ENCODE measurements at regions not wholly inside any gene's neighbourhood (a gene's known extent, or its start where the extent isn't known, plus 50 kb on each side); places are given as distances from the start of the nearest gene placed in this dataset.
A peak's percentile ranks its signal among the peaks of the same experiment; 100 is the strongest.
"Not testable (repeated sequence)": the region's sequence is repeated elsewhere in the genome, so short reads cannot be mapped to it uniquely, and the experiment has no call there.

GRCh38 chr2:77578354-77578753 lies 56.2 kb upstream of the LRRTM4 start:
- no peaks in the 10 kb centered on the region for H3K36me3 ChIP-seq (ENCODE audit: control insufficient read depth, insufficient read depth, low read length)
- H3K27ac ChIP-seq (ENCODE audit: low read length) = peak overlapping the region; percentile 55
- H3K4me3 ChIP-seq (ENCODE audit: low read length) = no peak overlapping the region
- peak; percentile 19 to 40 for DNase-seq
- no peaks in the 10 kb centered on the region for H3K9me3 ChIP-seq (ENCODE audit: control insufficient read depth, low read depth, low read length)
- no peaks in the 10 kb centered on the region for H3K4me1 ChIP-seq (ENCODE audit: control insufficient read depth, insufficient read depth, low read length)
- H3K27me3 ChIP-seq (ENCODE audit: control insufficient read depth, insufficient read depth, low read length) = no peaks in the 10 kb centered on the region

- no peak overlapping the region for H3K27ac ChIP-seq (ENCODE audit: low read length)
- no peaks in the 10 kb centered on the region for H3K4me1 ChIP-seq (ENCODE audit: control insufficient read depth, insufficient read depth, low read length)
- no peak overlapping the region for H3K4me3 ChIP-seq (ENCODE audit: low read length)
- no peaks in the 10 kb centered on the region for H3K36me3 ChIP-seq (ENCODE audit: control insufficient read depth, insufficient read depth, low read length)
- H3K9me3 ChIP-seq (ENCODE audit: control insufficient read depth, low read depth, low read length) = no peaks in the 10 kb centered on the region
- DNase-seq = no peak
- WGBS (ENCODE audit: insufficient coverage, low lambda C conversion rate) = no CpG with 5 or more reads among the region's 3 CpGs
- no peaks in the 10 kb centered on the region for H3K27me3 ChIP-seq (ENCODE audit: control insufficient read depth, insufficient read depth, low read length)
Observed at GRCh38 chr2:77579076-77579769, 57.0 kb upstream of the LRRTM4 start.

GRCh38 chr2:77588438-77588837 lies 66.3 kb upstream of the LRRTM4 start:
- Histone ChIP-seq H3K4me3 (ENCODE audit: low read length) (no peak overlapping the region), H3K4me1 (ENCODE audit: control insufficient read depth, insufficient read depth, low read length) (no peaks in the 10 kb centered on the region), H3K27me3 (ENCODE audit: control insufficient read depth, insufficient read depth, low read length) (no peaks in the 10 kb centered on the region), H3K36me3 (ENCODE audit: control insufficient read depth, insufficient read depth, low read length) (no peaks in the 10 kb centered on the region), H3K9me3 (ENCODE audit: control insufficient read depth, low read depth, low read length) (peaks cover 5% of the 10 kb centered on the region), H3K27ac (ENCODE audit: low read length) (no peak overlapping the region)
- no peak for DNase-seq
- WGBS (ENCODE audit: insufficient coverage, low lambda C conversion rate) = no CpG with 5 or more reads among the region's 3 CpGs

GRCh38 chr2:77590298-77590917 lies 68.2 kb upstream of the LRRTM4 start:
- no CpG with 5 or more reads among the region's 29 CpGs for WGBS (ENCODE audit: insufficient coverage, low lambda C conversion rate)
- Histone ChIP-seq H3K4me3 (ENCODE audit: low read length) (no peak overlapping the region), H3K9me3 (ENCODE audit: control insufficient read depth, low read depth, low read length) (peaks cover 5% of the 10 kb centered on the region), H3K27me3 (ENCODE audit: control insufficient read depth, insufficient read depth, low read length) (no peaks in the 10 kb centered on the region), H3K36me3 (ENCODE audit: control insufficient read depth, insufficient read depth, low read length) (no peaks in the 10 kb centered on the region), H3K27ac (ENCODE audit: low read length) (no peak overlapping the region), H3K4me1 (ENCODE audit: control insufficient read depth, insufficient read depth, low read length) (no peaks in the 10 kb centered on the region)
- DNase-seq = no peak

GRCh38 chr2:77592955-77593354 lies 70.8 kb upstream of the LRRTM4 start:
- not testable (repeated sequence) for H3K4me3 ChIP-seq (ENCODE audit: low read length); DNase-seq; H3K27me3 ChIP-seq (ENCODE audit: control insufficient read depth, insufficient read depth, low read length); H3K4me1 ChIP-seq (ENCODE audit: control insufficient read depth, insufficient read depth, low read length); H3K36me3 ChIP-seq (ENCODE audit: control insufficient read depth, insufficient read depth, low read length); H3K27ac ChIP-seq (ENCODE audit: low read length); H3K9me3 ChIP-seq (ENCODE audit: control insufficient read depth, low read depth, low read length)
- no CpG with 5 or more reads among the region's 24 CpGs for WGBS (ENCODE audit: insufficient coverage, low lambda C conversion rate)

GRCh38 chr2:77602771-77603170 lies 80.6 kb upstream of the LRRTM4 start:
- no peak overlapping the region for H3K27ac ChIP-seq (ENCODE audit: low read length)
- DNase-seq = no peak
- no peaks in the 10 kb centered on the region for H3K4me1 ChIP-seq (ENCODE audit: control insufficient read depth, insufficient read depth, low read length)
- no peaks in the 10 kb centered on the region for H3K36me3 ChIP-seq (ENCODE audit: control insufficient read depth, insufficient read depth, low read length)
- WGBS (ENCODE audit: insufficient coverage, low lambda C conversion rate) = 60% methylated on average over 1 of the region's 1 CpG
- H3K27me3 ChIP-seq (ENCODE audit: control insufficient read depth, insufficient read depth, low read length) = no peaks in the 10 kb centered on the region
- H3K9me3 ChIP-seq (ENCODE audit: control insufficient read depth, low read depth, low read length) = no peaks in the 10 kb centered on the region
- no peak overlapping the region for H3K4me3 ChIP-seq (ENCODE audit: low read length)

- Histone ChIP-seq H3K4me1 (ENCODE audit: control insufficient read depth, insufficient read depth, low read length) (no peaks in the 10 kb centered on the region), H3K27me3 (ENCODE audit: control insufficient read depth, insufficient read depth, low read length) (no peaks in the 10 kb centered on the region), H3K4me3 (ENCODE audit: low read length) (no peak overlapping the region), H3K9me3 (ENCODE audit: control insufficient read depth, low read depth, low read length) (no peaks in the 10 kb centered on the region), H3K27ac (ENCODE audit: low read length) (peak overlapping the region; percentile 86), H3K36me3 (ENCODE audit: control insufficient read depth, insufficient read depth, low read length) (no peaks in the 10 kb centered on the region)
- peak; percentile 73 to 85 for DNase-seq
- 25% methylated on average over 1 of the region's 3 CpGs for WGBS (ENCODE audit: insufficient coverage, low lambda C conversion rate)
Observed at GRCh38 chr2:77604953-77605929, 83.1 kb upstream of the LRRTM4 start.

- DNase-seq = no peak
- Histone ChIP-seq H3K27ac (ENCODE audit: low read length) (no peak overlapping the region), H3K4me3 (ENCODE audit: low read length) (no peak overlapping the region), H3K9me3 (ENCODE audit: control insufficient read depth, low read depth, low read length) (no peaks in the 10 kb centered on the region), H3K4me1 (ENCODE audit: control insufficient read depth, insufficient read depth, low read length) (no peaks in the 10 kb centered on the region), H3K36me3 (ENCODE audit: control insufficient read depth, insufficient read depth, low read length) (no peaks in the 10 kb centered on the region), H3K27me3 (ENCODE audit: control insufficient read depth, insufficient read depth, low read length) (no peaks in the 10 kb centered on the region)
Observed at GRCh38 chr2:77608510-77608909, 86.3 kb upstream of the LRRTM4 start.

- 0% methylated on average over 1 of the region's 3 CpGs for WGBS (ENCODE audit: insufficient coverage, low lambda C conversion rate)
- no peak for DNase-seq
Observed at GRCh38 chr2:77629539-77629938, 107.4 kb upstream of the LRRTM4 start.

GRCh38 chr2:77631007-77631406 lies 108.8 kb upstream of the LRRTM4 start:
- Histone ChIP-seq H3K27me3 (ENCODE audit: control insufficient read depth, insufficient read depth, low read length) (no peaks in the 10 kb centered on the region), H3K4me3 (ENCODE audit: low read length) (no peak overlapping the region), H3K27ac (ENCODE audit: low read length) (no peak overlapping the region), H3K4me1 (ENCODE audit: control insufficient read depth, insufficient read depth, low read length) (no peaks in the 10 kb centered on the region), H3K36me3 (ENCODE audit: control insufficient read depth, insufficient read depth, low read length) (no peaks in the 10 kb centered on the region), H3K9me3 (ENCODE audit: control insufficient read depth, low read depth, low read length) (no peaks in the 10 kb centered on the region)
- no peak for DNase-seq

More at GRCh38 chr2:77629539-77629938, 107.4 kb upstream of the LRRTM4 start:
- no peak overlapping the region for H3K27ac ChIP-seq (ENCODE audit: low read length)
- no peak overlapping the region for H3K4me3 ChIP-seq (ENCODE audit: low read length)
- no peaks in the 10 kb centered on the region for H3K9me3 ChIP-seq (ENCODE audit: control insufficient read depth, low read depth, low read length)
- no peaks in the 10 kb centered on the region for H3K36me3 ChIP-seq (ENCODE audit: control insufficient read depth, insufficient read depth, low read length)
- H3K4me1 ChIP-seq (ENCODE audit: control insufficient read depth, insufficient read depth, low read length) = no peaks in the 10 kb centered on the region
- H3K27me3 ChIP-seq (ENCODE audit: control insufficient read depth, insufficient read depth, low read length) = no peaks in the 10 kb centered on the region
